ENCODE measurements at regions not wholly inside any gene's neighbourhood (a gene's known extent, or its start where the extent isn't known, plus 50 kb on each side); places are given as distances from the start of the nearest gene placed in this dataset.
A peak's percentile ranks its signal among the peaks of the same experiment; 100 is the strongest.
"Not testable (repeated sequence)": the region's sequence is repeated elsewhere in the genome, so short reads cannot be mapped to it uniquely, and the experiment has no call there.

DNA sequence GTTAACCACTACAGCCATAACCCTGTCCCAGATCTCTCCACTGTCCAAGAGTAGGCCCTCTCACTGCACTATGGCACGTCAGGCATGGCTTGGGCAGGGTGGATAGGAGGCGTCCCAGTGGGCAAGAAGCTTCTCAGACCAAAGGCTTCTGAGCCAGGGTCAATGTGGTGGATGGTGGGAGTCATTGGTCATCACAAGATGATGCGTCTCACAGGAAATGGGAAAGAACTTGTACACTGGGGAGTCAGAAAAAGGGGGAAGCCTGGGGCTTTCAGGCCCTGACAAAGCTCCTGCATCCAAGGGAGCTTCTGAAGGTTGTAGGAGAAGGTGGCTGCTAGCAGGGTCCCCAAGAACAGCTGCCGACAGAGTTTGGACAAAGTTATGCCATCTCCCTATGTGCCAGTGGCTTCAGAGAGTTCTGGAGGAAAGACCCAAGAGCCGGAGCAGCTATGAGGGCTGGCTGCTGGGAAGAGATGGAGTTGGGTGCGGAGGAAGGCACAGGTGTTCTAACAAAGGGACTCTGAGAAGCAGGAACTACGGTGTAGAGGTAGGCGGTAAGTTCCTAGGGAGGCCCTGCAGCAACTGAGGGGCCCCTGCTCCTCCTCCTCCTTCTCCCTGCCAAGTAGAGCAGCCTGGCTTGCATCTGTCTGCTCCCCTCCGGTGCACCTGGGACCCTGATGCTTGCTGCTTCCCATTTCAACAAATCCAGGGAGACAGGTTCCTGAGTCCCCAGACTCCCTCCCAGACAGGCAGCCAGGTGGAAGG, 81.1 kb downstream of the ARL6IP4 start:
- no peak for DNase-seq

DNA sequence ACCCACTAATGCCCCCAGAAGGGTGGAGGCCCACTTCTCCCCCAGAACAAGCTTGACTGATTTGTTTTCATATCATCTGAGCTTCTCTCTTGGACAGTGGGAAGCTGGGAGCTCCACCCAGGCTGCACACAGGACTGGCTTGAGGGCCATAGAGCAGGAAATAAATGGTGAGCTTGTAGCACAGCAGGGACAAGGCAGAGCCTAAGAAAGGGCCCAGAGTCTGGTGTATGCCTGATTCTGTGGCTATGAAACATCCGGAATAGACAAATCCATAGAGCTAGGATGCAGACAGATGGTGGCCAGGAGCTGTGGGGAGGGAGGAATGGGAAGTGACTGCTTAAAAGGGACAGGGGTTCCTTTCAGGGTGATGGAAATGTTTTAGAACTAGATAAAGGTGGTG, 79.0 kb downstream of the ARL6IP4 start:
- DNase-seq, result peak in 1 of 2 experiments; percentile 62

DNA sequence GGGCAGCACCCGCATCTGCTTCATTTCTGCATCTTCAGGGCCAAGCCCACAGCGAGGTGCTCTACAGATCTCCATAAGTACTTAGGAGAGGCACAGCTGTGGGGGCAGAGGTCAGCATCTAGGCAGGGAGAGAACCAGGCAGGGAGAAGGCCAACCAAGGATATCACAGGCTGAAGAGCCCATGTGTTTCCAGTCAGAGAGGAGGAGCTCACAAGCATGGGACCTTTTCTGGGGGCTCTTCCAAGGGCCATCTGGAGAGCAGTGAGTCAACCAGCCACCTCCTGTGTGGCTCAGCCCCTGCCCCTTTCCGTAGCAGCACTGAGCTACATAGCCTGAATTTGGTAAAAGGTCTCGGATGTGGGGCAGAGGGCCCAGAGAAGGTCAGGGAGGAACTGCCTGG, 78.5 kb downstream of the ARL6IP4 start:
- DNase-seq, result peak in 1 of 2 experiments; percentile 79

DNA sequence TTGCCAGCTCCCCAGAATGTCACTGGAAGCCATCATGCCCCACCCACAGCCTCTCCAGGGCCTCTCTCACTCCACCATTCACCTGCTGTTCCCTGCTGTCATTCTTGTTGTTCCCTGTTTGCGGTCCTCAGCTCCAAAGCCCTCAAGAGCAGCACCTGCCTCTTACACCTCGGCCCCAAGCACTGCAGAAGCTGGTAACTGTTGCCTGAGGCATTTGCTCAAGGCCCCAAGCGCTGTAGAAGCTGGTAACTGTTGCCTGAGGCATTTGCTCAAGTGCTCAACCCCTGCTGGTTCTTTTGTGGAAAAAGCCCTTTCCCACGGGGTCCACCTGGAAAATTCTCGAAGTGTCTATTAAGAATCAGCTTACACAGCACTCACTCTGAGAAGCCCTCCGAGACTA, 78.0 kb downstream of the ARL6IP4 start:
- DNase-seq, result no peak

GRCh38 chr12:123057513-123058265, 77.2 kb downstream of the ARL6IP4 start:
- DNase-seq, result no peak

DNA sequence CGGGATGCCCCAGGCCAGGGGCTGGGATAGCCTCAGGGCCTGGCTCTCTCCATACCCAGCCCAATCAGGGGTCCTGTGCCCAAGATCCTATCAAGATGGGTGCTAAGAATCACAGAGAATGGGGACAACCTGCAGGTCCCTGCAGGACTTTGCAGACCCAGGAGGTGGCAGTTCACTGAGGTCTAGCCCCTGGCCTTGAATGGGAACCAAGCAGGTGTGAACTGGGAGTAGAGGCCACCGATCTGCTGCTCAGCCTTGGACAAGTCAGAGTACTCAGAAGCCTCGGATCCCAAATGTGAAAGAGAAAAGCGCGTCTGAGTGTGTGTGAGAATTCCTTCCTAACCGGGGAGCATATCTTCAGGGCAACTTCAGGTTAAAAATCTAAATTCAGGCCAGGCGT, 76.2 kb downstream of the ARL6IP4 start:
- DNase-seq, result no peak

- no peak for DNase-seq
Observed at GRCh38 chr12:123056053-123056452, 75.6 kb downstream of the ARL6IP4 start.

DNA sequence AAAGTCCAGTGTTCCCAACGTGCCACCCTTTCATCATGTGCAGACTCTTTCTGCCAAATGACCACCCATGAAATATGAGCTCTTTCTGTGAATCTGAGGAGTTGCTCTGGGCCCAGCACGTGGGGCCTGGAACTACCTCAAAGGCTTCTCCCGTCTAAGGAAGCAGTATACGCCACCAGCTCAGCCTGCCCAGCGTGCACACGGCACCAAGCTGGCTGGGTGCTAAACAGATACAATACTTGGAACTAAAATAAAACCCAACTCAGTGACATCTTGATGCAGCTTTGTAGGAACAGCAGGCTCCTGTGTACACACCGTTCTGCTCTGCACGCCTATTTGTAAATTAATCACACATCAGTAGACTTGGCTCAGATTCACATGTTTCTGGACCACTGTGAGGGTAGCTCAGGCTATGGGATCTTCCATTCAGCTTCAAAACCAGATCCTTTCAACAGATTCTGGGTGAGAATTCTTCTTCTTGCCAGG, 74.8 kb downstream of the ARL6IP4 start:
- DNase-seq, result peak; percentile 87 to 96

- DNase-seq, result no peak
Observed at GRCh38 chr12:123054371-123054770, 73.9 kb downstream of the ARL6IP4 start.

DNA sequence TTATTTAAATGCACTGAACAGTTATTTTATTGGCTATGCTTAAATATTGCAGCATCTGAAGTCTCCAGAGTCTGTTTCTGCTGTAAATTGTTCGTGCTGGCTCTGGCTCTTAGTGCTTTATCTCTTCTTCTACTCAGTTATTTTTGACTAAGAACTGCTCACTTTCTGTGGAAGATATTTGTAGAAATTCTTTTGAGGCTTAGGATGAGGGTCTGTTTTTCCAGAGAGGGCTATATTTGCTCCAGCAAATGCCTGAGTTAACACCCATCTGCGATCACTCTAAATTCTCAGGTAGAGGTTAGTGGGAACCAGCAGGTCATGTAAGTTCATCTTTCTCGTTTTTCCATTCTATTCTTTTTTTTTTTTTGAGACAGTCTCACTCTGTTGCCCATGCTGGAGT, 71.1 kb downstream of the ARL6IP4 start:
- no peak for DNase-seq

DNA sequence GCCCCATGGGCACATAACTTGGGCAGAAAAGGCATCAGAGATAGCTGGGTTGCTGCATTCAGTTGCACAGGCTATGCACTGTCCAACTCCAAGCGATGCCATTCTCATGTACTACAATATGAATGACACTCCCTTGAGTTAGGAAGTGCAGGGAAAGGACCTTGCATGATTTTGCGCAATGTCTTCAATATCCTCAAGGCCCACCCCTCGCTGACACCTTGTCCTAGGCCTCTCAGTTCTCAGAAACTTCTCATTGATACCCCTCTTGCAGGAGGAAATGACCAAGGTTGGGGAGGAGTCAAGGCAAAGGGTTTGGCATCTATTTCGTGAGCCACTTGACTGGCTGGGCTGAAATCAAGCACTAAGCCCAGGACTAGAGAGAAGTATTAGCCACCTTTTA, 70.4 kb downstream of the ARL6IP4 start:
- peak in 1 of 2 experiments; percentile 7 for DNase-seq

- DNase-seq, result peak; percentile 39 to 63
Observed at GRCh38 chr12:123050331-123050831, 69.9 kb downstream of the ARL6IP4 start.

DNA sequence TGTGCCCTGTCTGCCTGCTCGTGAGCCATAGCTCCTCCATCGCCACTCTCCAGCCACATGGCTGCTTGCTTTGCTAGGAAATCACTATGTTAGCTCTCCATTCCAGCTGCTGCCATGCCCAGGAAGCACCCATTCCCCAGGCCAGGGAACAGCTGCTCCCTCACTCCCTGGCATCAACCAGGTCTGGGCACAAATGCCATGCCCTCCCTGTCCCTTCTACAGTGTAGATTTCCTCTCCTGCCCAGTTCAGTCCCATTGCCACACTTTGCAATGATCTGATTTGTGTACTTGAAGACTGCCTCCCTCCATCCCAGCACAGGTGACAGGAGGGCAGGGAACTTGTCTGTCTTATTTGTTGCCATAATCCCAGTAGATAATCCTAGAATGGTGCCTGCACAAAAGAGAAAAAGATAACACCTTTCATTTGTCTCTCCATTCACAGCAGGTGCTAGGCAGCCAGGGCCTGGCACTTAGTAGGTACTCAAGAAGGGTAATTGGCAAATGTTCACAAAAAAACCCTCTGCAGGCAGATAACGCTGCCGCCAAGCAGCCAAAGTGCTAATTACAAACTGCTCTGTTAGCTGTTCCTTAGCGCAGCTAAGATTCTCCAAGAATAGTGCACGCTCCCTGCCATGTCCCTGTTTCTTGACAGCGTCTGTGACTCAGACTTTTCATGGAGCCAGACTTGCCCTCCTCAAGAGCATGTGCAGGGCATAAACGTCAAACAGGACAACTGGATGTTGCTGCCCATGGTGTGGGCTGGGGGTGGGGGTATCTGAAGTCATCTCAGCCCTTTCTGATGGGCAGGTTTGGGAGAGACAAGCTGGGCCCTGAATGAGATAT, 69.1 kb downstream of the ARL6IP4 start:
- DNase-seq, result no peak

DNA sequence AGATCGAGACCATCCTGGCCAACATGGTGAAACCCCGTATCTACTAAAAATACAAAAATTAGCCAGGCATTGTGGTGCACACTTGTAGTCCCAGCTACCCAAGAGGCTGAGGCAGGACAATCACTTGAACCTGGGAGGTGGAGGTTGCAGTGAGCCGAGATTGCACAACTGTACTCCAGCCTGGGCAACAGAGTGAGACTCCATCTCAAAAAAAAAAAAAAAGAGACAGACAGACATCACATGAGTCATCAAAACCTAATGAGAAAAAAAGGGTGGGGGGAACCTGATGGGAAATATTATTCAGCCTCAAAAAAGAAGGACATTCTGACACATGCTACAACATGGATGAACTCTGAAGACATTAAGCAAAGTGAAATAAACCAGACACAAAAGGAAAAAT, 67.4 kb downstream of the ARL6IP4 start:
- DNase-seq, result not testable (repeated sequence)

DNA sequence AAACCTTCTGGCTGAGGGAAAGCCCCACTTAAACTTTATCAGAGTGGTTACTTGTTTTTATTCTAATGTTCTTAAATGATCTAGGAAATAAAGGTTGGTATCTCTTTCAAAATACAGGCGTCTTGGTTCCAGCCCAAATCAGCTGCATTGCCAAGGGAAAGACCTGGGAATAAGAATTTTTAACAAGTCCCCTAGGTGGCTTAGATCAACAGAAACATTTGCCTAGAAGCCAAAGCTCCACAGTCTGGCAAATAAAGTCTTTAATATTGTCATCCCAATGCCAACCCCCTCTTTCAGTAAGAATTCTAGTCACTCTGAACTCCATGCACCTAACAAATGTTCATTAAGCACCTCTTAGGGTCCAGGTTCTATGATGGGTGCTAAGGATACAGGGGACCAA, 66.8 kb downstream of the ARL6IP4 start:
- peak in 1 of 2 experiments; percentile 29 for DNase-seq

GRCh38 chr12:123046431-123046830, 66.0 kb downstream of the ARL6IP4 start:
- no peak for DNase-seq

- no peak for DNase-seq
Observed at GRCh38 chr12:123045678-123046077, 65.2 kb downstream of the ARL6IP4 start.

- DNase-seq, result no peak
Observed at GRCh38 chr12:123044351-123044750, 63.9 kb downstream of the ARL6IP4 start.

GRCh38 chr12:123043536-123044001, 63.1 kb downstream of the ARL6IP4 start:
- DNase-seq, result peak; percentile 18 to 48

DNA sequence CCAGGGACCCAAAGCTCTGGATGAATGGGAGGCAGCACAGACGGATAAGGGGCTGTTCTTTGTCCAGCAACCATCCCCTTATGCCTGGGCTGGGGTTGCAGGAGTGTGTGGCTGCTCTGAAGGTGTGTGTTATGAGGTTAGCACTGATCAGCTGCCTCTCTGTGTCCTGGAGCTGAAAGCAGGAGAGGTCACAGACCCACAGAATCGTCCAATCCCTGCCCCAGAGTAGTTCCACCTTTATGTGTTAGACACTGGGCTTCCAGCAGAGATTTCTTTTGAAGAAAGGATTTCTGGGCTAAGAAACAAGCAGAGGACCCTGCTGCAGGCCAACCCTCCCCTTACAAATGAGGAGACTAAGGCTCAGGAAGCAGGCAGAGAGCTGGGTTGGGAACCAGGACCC, 62.4 kb downstream of the ARL6IP4 start:
- DNase-seq, result no peak

GRCh38 chr12:123041811-123042655, 61.6 kb downstream of the ARL6IP4 start:
- no peak for DNase-seq

DNA sequence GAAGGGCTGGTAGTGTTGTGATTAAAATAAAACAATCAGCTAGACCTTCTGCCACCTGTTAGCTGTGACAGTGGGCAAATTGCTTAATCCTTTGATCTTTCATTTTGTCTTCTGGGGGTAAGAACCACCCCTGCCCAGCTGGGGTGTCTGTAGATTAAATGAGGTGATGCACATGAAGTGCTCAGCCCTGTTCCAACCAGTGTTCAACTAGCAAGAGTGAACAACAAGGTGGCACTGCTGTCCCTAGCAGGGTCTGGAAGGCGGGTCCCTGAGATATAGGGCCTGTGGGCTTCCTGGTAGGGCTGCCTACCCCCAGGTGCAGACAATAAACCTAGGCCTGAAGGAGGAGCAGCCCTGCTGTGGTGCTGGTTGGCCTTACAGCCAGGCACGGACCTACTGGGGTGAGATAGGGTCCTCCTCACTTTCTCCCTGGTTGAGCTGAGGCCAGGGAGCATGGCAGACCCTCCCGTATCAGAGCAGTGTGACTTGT, 60.6 kb downstream of the ARL6IP4 start:
- no peak for DNase-seq

Data from NCI-H446 (cell line).